NCI-H345 treated with DMSO at 0.1 percent for 48 hours (cell line): ENCODE measurements at regions not wholly inside any gene's neighbourhood (a gene's known extent, or its start where the extent isn't known, plus 50 kb on each side); places are given as distances from the start of the nearest gene placed in this dataset.
"Not testable (repeated sequence)": the region's sequence is repeated elsewhere in the genome, so short reads cannot be mapped to it uniquely, and the experiment has no call there.

Experiments
- DNase-seq: peaks from one replicate; lab custom pipeline; 2025; ENCODE audit not compliant: unreplicated experiment; lab: John Stamatoyannopoulos, UW

DNA sequence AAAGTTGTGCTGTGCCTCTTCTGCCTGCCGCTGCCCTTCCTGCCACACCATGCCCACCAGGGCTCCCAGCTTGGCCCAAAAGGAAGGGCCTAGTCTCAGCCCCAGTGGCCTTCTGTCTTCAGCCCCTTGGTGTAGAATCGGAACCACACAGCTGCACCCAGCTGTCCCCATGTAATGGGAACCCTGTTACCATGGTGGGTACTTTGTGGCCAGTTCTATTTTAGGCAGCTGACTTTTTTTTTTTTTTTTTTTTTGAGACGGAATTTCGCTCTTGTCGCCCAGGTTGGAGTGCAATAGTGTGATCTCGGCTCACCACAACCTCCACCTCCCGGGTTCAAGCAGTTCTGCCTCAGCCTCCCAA, 163.3 kb upstream of the GSE1 start:
- no peak for DNase-seq

GRCh38 chr16:85451142-85451541, 162.0 kb upstream of the GSE1 start:
- DNase-seq = not testable (repeated sequence)

- no peak for DNase-seq
Measured at GRCh38 chr16:85451641-85452363, 161.3 kb upstream of the GSE1 start.

- no peak for DNase-seq
Measured at GRCh38 chr16:85452364-85453193, 160.5 kb upstream of the GSE1 start.

DNA sequence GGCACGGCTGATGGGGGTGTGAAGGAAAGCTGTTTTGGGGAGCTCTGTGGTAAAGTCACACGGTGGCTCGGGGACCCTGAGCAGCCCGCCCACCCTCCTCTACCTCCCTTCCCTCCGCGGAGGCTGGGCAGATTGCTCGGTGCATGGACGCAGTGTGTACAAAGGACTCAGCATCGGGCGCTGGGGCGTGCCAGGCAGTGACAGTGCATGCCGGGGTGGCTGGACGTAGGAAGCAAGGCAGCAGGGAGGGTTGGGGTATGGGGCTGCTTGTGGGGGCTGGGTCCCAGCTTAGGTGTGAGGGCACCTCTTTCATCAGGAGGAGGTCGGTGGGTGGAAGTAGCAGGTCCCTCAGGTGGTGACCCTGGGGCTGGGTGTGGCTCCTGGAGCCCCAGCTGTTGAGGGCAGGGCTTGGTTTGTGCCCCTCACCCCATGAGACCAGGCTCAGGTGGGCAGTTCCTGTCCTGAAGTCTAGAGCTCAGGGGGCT, 159.9 kb upstream of the GSE1 start:
- no peak for DNase-seq

DNA sequence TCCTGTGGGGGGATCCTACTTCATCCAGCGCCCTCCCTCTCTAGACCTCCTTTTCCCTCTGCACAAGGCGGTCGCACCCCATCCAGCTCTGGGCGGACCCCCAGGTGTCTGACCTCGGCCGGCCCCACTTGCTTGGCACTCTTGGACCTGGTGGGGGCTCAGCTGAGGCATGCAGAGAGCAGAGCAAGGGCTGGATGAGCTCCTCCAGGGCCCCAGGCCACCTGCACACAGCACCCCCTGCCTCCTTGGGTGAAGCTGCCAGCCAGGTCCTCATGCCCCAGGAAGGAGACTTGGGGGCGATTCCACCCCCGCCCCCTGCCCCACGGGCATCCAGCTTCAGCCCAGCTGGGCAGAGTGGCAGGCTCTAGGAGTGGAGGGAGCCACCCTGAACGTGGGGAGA, 159.4 kb upstream of the GSE1 start:
- no peak for DNase-seq

GRCh38 chr16:85454171-85454872, 158.8 kb upstream of the GSE1 start:
- DNase-seq = no peak

DNA sequence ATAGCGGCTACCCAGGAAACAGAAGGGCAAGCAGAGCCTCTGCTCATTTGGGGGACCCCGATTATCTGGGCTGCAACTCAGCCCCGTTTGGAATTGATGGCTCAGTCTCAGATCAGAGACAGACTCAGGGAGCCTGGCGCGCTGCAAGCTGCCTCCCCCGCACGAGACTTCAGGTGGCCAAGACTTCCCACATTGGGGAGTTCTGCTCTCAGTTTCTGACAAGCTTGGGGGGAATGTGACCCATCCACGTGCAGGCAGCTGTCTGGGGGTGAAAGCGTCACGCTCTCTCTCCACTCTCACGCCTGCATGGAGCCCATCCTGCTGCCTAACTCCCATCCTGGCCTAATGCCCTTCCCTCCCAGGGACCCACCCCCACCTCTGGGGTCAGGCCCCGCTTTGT, 157.6 kb upstream of the GSE1 start:
- no peak for DNase-seq

- DNase-seq = no peak
Measured at GRCh38 chr16:85457366-85457765, 155.8 kb upstream of the GSE1 start.

DNA sequence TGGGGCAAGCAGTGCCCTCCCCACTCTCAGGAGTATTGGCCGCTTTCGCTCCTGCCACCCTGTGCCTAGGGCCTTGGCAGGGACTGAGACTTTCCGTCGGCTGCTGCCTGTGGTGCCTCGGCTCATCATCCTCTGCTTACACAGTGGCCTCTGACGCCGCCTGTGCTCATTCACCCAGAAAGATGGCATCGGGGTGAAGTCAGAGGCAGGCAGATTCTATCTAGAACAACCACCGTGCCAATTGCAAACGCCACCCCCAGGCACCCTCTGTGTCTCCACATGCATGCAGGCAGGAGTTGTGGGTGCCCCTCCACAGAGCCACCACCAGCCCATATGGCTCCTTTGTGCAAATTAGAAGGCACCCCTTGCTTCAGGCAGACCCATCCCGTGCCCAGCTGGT, 154.2 kb upstream of the GSE1 start:
- no peak for DNase-seq

DNA sequence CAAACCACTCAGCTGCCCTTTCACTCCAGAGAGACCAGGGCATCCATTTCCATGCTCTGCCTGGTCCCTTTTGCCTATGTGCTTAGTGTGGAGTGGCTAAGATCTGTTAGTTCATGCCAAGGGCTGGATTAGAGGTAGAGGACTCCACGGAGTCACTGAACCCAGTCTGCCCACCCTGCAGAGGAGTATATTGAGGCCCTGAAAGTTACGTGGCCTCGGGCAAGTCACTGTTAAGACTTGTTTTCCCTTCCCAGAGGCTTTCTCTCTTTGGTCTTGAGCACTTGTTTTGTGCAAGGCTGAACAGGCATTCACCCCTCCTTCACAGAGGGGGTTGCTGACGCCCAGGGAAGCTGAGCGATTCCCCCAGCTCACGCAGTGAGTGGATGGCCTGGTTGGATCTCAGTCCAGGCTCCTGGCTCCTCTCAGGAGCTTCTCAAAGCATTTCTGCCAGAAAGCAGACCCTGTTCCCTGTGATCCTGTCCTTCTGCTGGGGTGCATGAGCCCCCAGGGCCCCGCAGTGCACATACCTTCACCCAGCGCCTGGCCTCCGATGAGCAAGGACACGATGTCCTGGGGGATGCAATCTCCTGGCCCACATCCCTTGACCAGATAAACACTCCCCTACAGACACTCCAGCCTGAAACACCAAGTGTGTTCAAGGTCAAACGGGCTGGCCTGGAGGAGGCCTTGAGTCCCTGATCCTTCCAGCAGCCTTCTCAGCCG, 153.4 kb upstream of the GSE1 start:
- DNase-seq = no peak

- DNase-seq = no peak
Measured at GRCh38 chr16:85460252-85461021, 152.7 kb upstream of the GSE1 start.

DNA sequence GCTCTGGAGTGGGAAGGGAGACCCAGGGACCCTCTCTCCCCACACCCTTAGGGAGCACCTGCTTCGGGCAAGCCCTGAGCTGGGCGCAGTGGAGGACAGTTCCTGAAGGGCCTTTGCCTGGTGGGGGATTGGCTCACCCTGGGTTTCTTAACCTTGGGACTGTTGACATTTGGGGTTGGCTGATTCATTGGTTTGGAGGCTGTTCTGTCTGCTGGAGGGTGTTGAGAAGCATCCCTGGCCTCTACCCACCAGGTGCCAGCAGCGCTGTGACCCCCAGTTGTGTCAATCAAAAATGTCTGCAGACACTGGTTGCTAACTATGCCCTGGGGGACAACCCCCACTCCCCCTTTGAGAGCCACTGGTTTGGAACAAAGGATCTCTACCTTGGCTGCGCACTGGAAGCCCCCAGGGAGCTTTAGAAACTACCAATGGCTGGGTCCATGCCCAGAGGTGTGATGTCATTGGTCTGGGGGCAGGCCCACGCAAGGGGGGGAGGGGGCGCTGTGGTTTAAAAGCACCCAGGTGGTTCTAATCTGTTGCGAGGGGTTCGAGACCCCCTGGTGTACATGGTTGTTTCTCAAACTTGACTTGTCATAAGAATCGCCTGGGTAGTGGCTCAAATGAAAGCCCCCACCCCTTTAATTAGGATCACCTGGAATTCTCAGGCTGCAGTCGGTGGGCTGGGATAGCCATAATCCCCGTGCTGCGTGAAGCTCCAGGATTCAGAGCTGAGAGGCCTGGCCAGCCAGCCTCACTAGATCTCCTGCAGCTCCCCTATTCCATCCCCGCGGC, 151.9 kb upstream of the GSE1 start:
- DNase-seq = peak; percentile 87

DNA sequence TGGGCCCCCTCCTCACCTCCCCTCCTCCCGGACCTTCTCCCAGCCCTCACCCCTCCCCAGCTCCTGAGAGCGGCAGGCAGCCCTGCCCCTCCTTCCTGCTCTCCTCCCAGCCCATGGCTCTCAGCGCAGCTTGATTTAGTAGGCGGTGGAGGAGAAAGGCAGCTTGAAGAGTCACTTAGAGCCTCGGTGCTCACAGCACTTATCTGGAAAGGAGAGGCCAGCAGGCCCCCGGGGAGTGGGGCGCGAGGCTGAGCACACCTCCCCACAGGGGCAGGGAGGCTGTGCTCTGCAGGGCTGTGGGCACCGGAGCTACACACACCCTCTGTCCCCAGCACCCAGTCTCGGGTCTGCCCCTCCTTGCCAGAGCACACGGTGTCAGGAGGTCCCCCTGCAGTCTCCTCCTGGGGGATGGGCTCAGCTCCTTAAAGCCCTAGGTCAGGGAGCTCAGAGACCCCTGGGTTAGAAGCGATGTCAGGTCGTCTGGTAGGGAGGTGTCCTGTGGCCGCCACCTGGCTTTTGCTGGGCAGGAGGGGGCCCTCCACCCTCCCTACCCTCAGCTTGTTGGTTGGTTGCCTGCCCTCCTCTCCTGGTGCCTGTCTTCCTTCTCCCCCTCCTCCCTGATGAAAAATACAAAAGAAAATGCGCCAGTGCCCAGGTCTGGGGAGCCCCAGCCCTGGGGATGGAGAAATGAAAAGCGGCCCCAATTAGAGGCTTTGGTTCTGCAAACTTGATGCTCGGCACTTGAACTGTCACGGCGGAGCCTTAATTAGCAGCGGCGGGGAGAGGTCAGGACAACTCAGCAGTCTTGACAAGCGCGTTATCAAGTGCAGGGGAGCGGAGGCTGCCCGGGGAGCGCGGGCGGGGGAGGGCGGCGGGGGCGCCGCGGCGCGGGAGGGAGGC, 151.1 kb upstream of the GSE1 start:
- DNase-seq = no peak

- DNase-seq = no peak
Measured at GRCh38 chr16:85462714-85463611, 150.2 kb upstream of the GSE1 start.

GRCh38 chr16:85463672-85464382, 149.3 kb upstream of the GSE1 start:
- DNase-seq = no peak
